Thyroid gland (tissue), 4 donors: ENCODE measurements at regions not wholly inside any gene's neighbourhood (a gene's known extent, or its start where the extent isn't known, plus 50 kb on each side); places are given as distances from the start of the nearest gene placed in this dataset.

Experiments
- POLR2A ChIP-seq, 2 donors: fragments of 450-650 bp; IDR thresholded peaks; one replicate each; pipeline ENCODE4 v1.6.1; 2017; ENCODE audit warnings: antibody characterized with exemption in 2 of 2, mild to moderate bottlenecking in 2 of 2, moderate library complexity in 1 of 2
- TF ChIP-seq, protein P1 (sequence below), 6 experiments: fragments of 200-600 bp in 3 of 6; fragments of 450-650 bp in 3 of 6; sonication (generic) in 3 of 6; IDR thresholded peaks; one replicate each; pipeline ENCODE4 v1.5.1; 2016 to 2019; ENCODE audit warnings: antibody characterized with exemption in 6 of 6, mild to moderate bottlenecking in 2 of 6, inconsistent platforms in 1 of 6, moderate library complexity in 1 of 6

DNA sequence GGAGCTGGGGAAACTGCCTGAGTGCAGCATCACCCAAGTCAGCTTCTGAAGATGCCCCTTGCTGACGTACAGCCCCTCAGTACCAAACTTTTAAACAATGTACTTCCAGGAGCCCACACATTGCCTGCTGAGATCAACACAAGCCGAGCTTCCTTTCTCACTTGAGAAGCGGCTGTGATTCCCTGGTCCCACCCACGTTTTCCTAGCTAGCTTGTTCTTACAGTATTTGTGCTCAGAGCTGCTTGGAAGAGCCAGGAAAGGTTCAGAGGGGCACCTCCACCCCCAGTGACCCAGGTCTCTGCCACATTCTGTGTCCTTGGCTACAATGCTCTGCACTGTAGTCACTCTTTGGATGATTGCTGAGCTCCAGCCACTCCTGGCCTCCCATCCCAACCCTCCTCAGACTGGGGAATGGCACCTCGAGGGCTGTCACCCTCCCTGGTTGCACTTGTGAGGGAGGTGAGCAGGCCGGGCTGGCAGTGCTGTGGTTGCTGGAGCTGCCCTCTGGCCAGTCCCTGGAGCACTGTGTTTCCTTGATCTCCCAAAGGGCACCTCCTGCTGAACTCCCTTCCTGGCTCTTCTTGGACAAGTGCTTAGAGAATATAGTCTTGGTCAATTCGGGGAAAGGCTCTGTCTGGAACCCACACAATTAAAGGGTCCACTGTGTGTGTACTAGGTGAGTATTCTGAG is 355.1 kb downstream of the AJAP1 start:
- TF ChIP-seq, protein P1, sequence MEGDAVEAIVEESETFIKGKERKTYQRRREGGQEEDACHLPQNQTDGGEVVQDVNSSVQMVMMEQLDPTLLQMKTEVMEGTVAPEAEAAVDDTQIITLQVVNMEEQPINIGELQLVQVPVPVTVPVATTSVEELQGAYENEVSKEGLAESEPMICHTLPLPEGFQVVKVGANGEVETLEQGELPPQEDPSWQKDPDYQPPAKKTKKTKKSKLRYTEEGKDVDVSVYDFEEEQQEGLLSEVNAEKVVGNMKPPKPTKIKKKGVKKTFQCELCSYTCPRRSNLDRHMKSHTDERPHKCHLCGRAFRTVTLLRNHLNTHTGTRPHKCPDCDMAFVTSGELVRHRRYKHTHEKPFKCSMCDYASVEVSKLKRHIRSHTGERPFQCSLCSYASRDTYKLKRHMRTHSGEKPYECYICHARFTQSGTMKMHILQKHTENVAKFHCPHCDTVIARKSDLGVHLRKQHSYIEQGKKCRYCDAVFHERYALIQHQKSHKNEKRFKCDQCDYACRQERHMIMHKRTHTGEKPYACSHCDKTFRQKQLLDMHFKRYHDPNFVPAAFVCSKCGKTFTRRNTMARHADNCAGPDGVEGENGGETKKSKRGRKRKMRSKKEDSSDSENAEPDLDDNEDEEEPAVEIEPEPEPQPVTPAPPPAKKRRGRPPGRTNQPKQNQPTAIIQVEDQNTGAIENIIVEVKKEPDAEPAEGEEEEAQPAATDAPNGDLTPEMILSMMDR (IDR thresholded peaks at IDR 0.05) = no peak
- TF ChIP-seq POLR2A (IDR thresholded peaks at IDR 0.05) = no peak
